ENCODE measurements at regions not wholly inside any gene's neighbourhood (a gene's known extent, or its start where the extent isn't known, plus 50 kb on each side); places are given as distances from the start of the nearest gene placed in this dataset.

DNA sequence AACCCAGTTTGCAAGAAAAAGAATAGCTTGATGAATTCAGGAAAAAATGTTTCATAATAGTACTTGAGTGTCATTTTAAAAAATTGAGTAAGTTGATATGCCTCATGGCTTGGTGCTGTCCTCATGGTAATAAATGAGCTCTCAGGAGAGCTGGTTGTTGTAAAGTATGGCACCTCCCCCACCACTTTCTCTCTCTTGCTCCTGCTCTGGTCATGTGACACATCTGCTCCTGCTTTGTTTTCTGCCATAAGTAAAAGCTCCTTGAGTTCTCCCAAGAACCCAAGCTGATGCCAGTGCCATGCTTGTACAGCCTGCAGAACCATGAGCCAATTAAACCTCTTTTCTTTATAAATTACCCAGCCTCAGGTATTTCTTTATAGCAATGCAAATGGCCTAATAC lies 108.8 kb upstream of the CRBN start:
- H3K4me3 ChIP-seq = no peak overlapping the region
- no peaks in the 10 kb centered on the region for H3K36me3 ChIP-seq
- intact Hi-C loops (cut with DNase I) = no loop called here
- no peak overlapping the region for H3K27ac ChIP-seq (replicated peaks in 1 of 4)
- TF ChIP-seq POLR2A (IDR thresholded peaks at IDR 0.05; ENCODE audit: low read depth) (no peak), POLR2AphosphoS5 (IDR thresholded peaks at IDR 0.05) (no peak), EP300 (IDR thresholded peaks at IDR 0.05) (no peak)
- TF ChIP-seq, protein P1, sequence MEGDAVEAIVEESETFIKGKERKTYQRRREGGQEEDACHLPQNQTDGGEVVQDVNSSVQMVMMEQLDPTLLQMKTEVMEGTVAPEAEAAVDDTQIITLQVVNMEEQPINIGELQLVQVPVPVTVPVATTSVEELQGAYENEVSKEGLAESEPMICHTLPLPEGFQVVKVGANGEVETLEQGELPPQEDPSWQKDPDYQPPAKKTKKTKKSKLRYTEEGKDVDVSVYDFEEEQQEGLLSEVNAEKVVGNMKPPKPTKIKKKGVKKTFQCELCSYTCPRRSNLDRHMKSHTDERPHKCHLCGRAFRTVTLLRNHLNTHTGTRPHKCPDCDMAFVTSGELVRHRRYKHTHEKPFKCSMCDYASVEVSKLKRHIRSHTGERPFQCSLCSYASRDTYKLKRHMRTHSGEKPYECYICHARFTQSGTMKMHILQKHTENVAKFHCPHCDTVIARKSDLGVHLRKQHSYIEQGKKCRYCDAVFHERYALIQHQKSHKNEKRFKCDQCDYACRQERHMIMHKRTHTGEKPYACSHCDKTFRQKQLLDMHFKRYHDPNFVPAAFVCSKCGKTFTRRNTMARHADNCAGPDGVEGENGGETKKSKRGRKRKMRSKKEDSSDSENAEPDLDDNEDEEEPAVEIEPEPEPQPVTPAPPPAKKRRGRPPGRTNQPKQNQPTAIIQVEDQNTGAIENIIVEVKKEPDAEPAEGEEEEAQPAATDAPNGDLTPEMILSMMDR (IDR thresholded peaks at IDR 0.05) = no peak
- no peaks in the 10 kb centered on the region for H3K9me3 ChIP-seq
- no peak for DNase-seq (ENCODE audit: extremely low spot score)
- no peaks in the 10 kb centered on the region for H3K4me1 ChIP-seq
- no peaks in the 10 kb centered on the region for H3K27me3 ChIP-seq

DNA sequence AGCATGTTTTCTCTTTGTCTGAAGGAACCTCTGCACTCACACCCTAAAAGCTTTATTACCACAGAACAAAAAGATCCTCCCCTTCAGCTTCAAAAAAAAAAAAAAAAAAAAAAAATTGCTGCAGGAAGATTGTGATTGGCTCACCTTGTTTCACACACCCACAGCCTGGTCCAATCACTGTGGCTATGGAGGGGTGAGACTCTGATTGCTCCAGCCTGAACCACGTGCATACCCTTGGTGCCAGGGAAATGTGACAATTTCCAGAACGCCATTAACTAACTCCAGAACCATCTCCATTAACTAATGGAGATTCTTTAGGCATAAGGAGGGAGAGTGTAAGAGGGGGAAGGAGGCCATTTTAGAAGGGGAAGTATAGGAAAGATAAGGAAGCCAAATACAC lies 106.5 kb upstream of the CRBN start:
- H3K36me3 ChIP-seq = no peaks in the 10 kb centered on the region
- no peaks in the 10 kb centered on the region for H3K27me3 ChIP-seq
- intact Hi-C loops (cut with DNase I) = no loop called here
- no peaks in the 10 kb centered on the region for H3K4me1 ChIP-seq
- H3K9me3 ChIP-seq = no peaks in the 10 kb centered on the region
- TF ChIP-seq POLR2AphosphoS5 (IDR thresholded peaks at IDR 0.05) (no peak), EP300 (IDR thresholded peaks at IDR 0.05) (no peak)
- no peak for DNase-seq (ENCODE audit: extremely low spot score)
- H3K27ac ChIP-seq (replicated peaks in 1 of 4) = no peak overlapping the region
- H3K4me3 ChIP-seq = no peak overlapping the region
- 80% methylated on average over 2 of the region's 2 CpGs for WGBS

DNA sequence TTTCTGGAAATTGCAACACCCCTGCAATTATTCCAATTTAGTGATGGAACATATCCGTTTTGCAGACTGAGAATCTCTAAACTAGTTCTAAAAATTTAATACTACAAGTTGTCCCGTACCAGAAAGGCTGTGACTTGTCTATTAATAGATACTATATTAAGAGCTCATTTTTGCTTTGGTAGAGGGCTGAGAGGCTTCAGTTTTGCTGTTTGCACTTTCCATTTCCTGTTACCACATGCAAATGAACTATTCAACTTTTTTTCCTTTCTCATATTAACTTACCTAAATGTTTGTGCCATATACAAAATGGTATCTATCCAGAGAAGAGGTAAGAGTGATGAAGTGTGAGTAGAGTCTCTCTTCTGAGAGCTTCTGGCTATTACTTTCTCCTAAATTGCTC lies 101.5 kb upstream of the CRBN start:
- 59% methylated on average over 2 of the region's 2 CpGs for WGBS
- no peaks in the 10 kb centered on the region for H3K4me1 ChIP-seq
- DNase-seq (ENCODE audit: extremely low spot score) = no peak
- H3K9me3 ChIP-seq = no peaks in the 10 kb centered on the region
- H3K4me3 ChIP-seq = no peak overlapping the region
- no peaks in the 10 kb centered on the region for H3K36me3 ChIP-seq
- no peak overlapping the region for H3K27ac ChIP-seq (replicated peaks in 1 of 4)
- H3K27me3 ChIP-seq = peaks cover 0 to 5% (median 0%) of the 10 kb centered on the region in 4 donors
- intact Hi-C loops (cut with DNase I) = no loop called here
- no peak for TF ChIP-seq EP300 (IDR thresholded peaks at IDR 0.05)
- TF ChIP-seq, protein P1 (IDR thresholded peaks at IDR 0.05) = no peak
- TF ChIP-seq POLR2A (IDR thresholded peaks at IDR 0.05; ENCODE audit: low read depth) = no peak
- TF ChIP-seq POLR2AphosphoS5 (IDR thresholded peaks at IDR 0.05) = no peak

DNA sequence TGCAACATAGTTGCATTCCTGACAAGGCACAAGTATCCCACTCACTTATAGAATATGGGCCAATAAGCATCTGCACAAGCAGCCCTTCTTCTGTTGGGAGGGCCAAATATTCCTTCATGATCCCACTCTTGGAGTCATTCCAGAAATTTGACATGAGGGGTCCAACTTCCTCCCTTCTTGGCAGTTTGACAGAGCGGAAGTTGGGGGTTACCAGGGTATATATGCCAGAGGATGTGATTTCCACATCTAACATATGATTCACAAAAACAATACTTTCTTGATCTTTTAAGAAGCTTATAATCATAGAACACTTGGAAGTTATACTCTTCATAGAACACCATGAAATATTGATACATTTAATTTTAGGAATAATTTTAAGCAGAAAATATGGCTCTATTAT lies 100.9 kb upstream of the CRBN start:
- Histone ChIP-seq H3K27ac (replicated peaks in 1 of 4) (no peak overlapping the region), H3K9me3 (no peaks in the 10 kb centered on the region), H3K27me3 (peaks cover 0 to 5% (median 0%) of the 10 kb centered on the region in 4 donors), H3K4me1 (no peaks in the 10 kb centered on the region), H3K36me3 (no peaks in the 10 kb centered on the region), H3K4me3 (no peak overlapping the region)
- TF ChIP-seq POLR2AphosphoS5 (IDR thresholded peaks at IDR 0.05) (no peak), EP300 (IDR thresholded peaks at IDR 0.05) (no peak), POLR2A (IDR thresholded peaks at IDR 0.05; ENCODE audit: low read depth) (no peak)
- TF ChIP-seq, protein P1 (IDR thresholded peaks at IDR 0.05) = no peak
- intact Hi-C loops (cut with DNase I) = no loop called here
- WGBS = 80% methylated on average over 1 of the region's 1 CpG
- no peak for DNase-seq (ENCODE audit: extremely low spot score)

DNA sequence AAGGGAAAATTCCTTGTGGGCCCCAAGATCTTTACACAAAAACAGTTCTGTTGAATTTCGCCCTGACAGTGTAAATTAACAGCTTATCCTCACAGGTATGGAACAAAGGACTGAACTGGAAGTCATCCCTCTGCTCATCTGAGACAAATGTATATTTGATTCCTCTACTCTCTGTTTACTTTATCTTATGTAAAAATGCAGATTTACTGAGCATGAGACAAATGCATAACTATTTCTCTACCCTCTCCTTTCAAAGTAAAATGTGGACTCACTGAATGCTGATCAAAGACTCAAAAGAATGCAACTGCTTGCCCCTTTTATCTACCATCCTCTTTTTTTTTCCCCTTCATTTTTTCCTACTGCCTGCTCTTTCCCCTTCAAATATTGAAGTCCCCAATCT lies 98.6 kb upstream of the CRBN start:
- no peak overlapping the region for H3K27ac ChIP-seq (replicated peaks in 1 of 4)
- TF ChIP-seq, protein P1 (IDR thresholded peaks at IDR 0.05) = no peak
- TF ChIP-seq POLR2AphosphoS5 (IDR thresholded peaks at IDR 0.05) = no peak
- no peak for TF ChIP-seq POLR2A (IDR thresholded peaks at IDR 0.05; ENCODE audit: low read depth)
- TF ChIP-seq EP300 (IDR thresholded peaks at IDR 0.05) = no peak
- no peak overlapping the region for H3K4me3 ChIP-seq
- intact Hi-C loops (cut with DNase I) = no loop called here
- 44% methylated on average over 1 of the region's 1 CpG for WGBS
- H3K36me3 ChIP-seq = no peaks in the 10 kb centered on the region
- H3K9me3 ChIP-seq = no peaks in the 10 kb centered on the region
- peaks cover 0 to 5% (median 0%) of the 10 kb centered on the region in 4 donors for H3K27me3 ChIP-seq
- no peak for DNase-seq (ENCODE audit: extremely low spot score)
- no peaks in the 10 kb centered on the region for H3K4me1 ChIP-seq
